DOHH2 (cell line): ENCODE measurements at regions not wholly inside any gene's neighbourhood (a gene's known extent, or its start where the extent isn't known, plus 50 kb on each side); places are given as distances from the start of the nearest gene placed in this dataset.

Experiments used
- H3F3A ChIP-seq: fragments of 200-600 bp; sonication (generic), shearing (Covaris generic); 2 replicates; pipeline ENCODE4 v1.6.0; 2016; ENCODE audit warnings: antibody characterized with exemption, mild to moderate bottlenecking; ENCODE audit not compliant: control insufficient read depth, insufficient read depth
- H3K27ac ChIP-seq: fragments of 200-600 bp; sonication (generic); 2 replicates; pipeline ENCODE4 v1.5.1; 2014; ENCODE audit warnings: low read depth, mild to moderate bottlenecking, low read length, moderate library complexity
- H3K27me3 ChIP-seq: fragments of 200-600 bp; sonication (generic); 2 replicates; pipeline ENCODE4 v1.6.1; 2014; ENCODE audit warnings: mild to moderate bottlenecking, low read length, mixed read lengths; ENCODE audit not compliant: control insufficient read depth
- H3K36me3 ChIP-seq: fragments of 200-600 bp; sonication (generic); 2 replicates; pipeline ENCODE4 v1.6.1; 2014; ENCODE audit warnings: mild to moderate bottlenecking, low read length, moderate library complexity, mixed read lengths; ENCODE audit not compliant: control insufficient read depth
- H3K4me1 ChIP-seq: fragments of 200-600 bp; sonication (generic); 2 replicates; pipeline ENCODE4 v1.6.1; 2014; ENCODE audit warnings: mild to moderate bottlenecking, low read length, mixed read lengths; ENCODE audit not compliant: control insufficient read depth
- H3K4me2 ChIP-seq: fragments of 200-600 bp; sonication (generic); 2 replicates; pipeline ENCODE4 v1.6.0; 2014; ENCODE audit warnings: mild to moderate bottlenecking, low read length, moderate library complexity
- H3K4me3 ChIP-seq: fragments of 200-600 bp; sonication (generic); 2 replicates; pipeline ENCODE4 v1.5.1; 2014; ENCODE audit warnings: mild to moderate bottlenecking, low read length, mixed read lengths
- H3K79me2 ChIP-seq: fragments of 200-600 bp; sonication (generic); 2 replicates; pipeline ENCODE4 v1.6.1; 2014; ENCODE audit warnings: mild to moderate bottlenecking, low read length, mixed read lengths; ENCODE audit not compliant: control insufficient read depth
- H3K9me2 ChIP-seq: fragments of 200-600 bp; sonication (generic); replicated peaks from 2 replicates; pipeline ENCODE4 v1.6.1; 2014; ENCODE audit warnings: mild to moderate bottlenecking, low read length, mixed read lengths; ENCODE audit not compliant: control insufficient read depth
- H3K9me3 ChIP-seq: fragments of 200-600 bp; sonication (generic); 2 replicates; pipeline ENCODE4 v1.6.1; 2014; ENCODE audit warnings: antibody characterized with exemption, low read length, mixed read lengths; ENCODE audit not compliant: control insufficient read depth, insufficient read depth
- H4K20me1 ChIP-seq: fragments of 200-600 bp; sonication (generic); 2 replicates; pipeline ENCODE4 v1.6.0; 2014; ENCODE audit warnings: low read depth, mild to moderate bottlenecking, antibody characterized with exemption, low read length, moderate library complexity; ENCODE audit not compliant: control insufficient read depth, insufficient read depth
- EZH2phosphoT487 ChIP-seq: fragments of 200-600 bp; sonication (generic); IDR thresholded peaks from 2 replicates; pipeline ENCODE4 v1.6.1; 2017; ENCODE audit warnings: borderline replicate concordance, mild to moderate bottlenecking, antibody characterized with exemption, low read length, moderate library complexity, mixed read lengths
- TF ChIP-seq, protein P1 (sequence below): fragments of 200-600 bp; sonication (generic); IDR thresholded peaks from one replicate; pipeline ENCODE4 v1.5.1; 2014; ENCODE audit warnings: antibody characterized with exemption, mild to moderate bottlenecking, low read depth, low read length; ENCODE audit not compliant: poor library complexity, severe bottlenecking

DNA sequence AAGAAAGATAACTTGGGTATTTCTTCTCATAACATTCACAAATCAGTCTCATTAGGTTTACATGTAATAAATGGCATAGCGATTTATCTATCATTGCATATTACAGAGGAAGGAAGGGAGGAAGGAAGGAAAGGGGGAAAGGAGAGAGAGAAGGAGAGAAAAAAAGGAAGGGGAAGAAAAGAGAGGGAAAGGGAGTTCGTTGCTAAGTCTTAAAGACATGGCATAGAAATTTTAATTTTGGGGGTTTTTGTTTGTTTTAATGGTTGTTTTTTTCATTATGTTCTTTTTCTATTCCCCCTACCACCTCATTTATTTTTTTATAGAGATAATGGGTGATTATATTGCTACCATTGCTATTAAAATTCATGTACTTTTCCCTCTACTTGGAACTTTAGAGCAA, 604.3 kb downstream of the IPMK start:
- no peaks in the 10 kb centered on the region for H3K4me1 ChIP-seq
- no peak overlapping the region for H3K4me2 ChIP-seq
- H3K4me3 ChIP-seq = no peak overlapping the region
- no peak overlapping the region for H3K27ac ChIP-seq
- no peaks in the 10 kb centered on the region for H3K36me3 ChIP-seq
- H3F3A ChIP-seq = no peaks in the 10 kb centered on the region
- no peaks in the 10 kb centered on the region for H3K79me2 ChIP-seq
- H4K20me1 ChIP-seq = no peaks in the 10 kb centered on the region
- TF ChIP-seq, protein P1, sequence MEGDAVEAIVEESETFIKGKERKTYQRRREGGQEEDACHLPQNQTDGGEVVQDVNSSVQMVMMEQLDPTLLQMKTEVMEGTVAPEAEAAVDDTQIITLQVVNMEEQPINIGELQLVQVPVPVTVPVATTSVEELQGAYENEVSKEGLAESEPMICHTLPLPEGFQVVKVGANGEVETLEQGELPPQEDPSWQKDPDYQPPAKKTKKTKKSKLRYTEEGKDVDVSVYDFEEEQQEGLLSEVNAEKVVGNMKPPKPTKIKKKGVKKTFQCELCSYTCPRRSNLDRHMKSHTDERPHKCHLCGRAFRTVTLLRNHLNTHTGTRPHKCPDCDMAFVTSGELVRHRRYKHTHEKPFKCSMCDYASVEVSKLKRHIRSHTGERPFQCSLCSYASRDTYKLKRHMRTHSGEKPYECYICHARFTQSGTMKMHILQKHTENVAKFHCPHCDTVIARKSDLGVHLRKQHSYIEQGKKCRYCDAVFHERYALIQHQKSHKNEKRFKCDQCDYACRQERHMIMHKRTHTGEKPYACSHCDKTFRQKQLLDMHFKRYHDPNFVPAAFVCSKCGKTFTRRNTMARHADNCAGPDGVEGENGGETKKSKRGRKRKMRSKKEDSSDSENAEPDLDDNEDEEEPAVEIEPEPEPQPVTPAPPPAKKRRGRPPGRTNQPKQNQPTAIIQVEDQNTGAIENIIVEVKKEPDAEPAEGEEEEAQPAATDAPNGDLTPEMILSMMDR = no peak
- TF ChIP-seq EZH2phosphoT487 = no peak
- H3K9me2 ChIP-seq = no peaks in the 10 kb centered on the region
- H3K27me3 ChIP-seq = no peaks in the 10 kb centered on the region
- H3K9me3 ChIP-seq = no peaks in the 10 kb centered on the region

DNA sequence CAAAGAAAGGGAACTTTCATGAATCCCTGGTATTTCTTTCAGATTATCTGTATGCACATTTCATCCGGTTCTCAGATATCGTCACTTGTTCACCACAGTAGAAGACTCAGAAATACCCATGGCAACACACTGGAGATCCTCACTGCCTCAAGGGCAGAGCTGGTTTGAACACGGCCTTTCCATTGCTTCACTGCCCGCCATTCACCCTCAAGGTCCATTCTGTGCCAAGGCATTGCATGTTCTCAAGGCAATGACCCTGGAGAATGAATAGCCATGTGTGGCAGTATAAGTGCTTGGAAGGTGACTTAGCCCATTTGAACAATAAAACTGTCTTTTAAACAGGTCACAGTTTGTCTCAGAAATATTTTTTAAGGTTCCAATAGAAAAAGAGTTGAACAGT, 606.5 kb downstream of the IPMK start:
- Histone ChIP-seq H3K27me3 (no peaks in the 10 kb centered on the region), H3K4me3 (no peak overlapping the region), H3K27ac (no peak overlapping the region), H3K79me2 (no peaks in the 10 kb centered on the region), H3K4me1 (no peaks in the 10 kb centered on the region), H3F3A (no peaks in the 10 kb centered on the region), H3K9me3 (no peaks in the 10 kb centered on the region), H4K20me1 (no peaks in the 10 kb centered on the region), H3K36me3 (no peaks in the 10 kb centered on the region), H3K4me2 (no peak overlapping the region), H3K9me2 (no peaks in the 10 kb centered on the region)
- TF ChIP-seq, protein P1 = no peak
- no peak for TF ChIP-seq EZH2phosphoT487

DNA sequence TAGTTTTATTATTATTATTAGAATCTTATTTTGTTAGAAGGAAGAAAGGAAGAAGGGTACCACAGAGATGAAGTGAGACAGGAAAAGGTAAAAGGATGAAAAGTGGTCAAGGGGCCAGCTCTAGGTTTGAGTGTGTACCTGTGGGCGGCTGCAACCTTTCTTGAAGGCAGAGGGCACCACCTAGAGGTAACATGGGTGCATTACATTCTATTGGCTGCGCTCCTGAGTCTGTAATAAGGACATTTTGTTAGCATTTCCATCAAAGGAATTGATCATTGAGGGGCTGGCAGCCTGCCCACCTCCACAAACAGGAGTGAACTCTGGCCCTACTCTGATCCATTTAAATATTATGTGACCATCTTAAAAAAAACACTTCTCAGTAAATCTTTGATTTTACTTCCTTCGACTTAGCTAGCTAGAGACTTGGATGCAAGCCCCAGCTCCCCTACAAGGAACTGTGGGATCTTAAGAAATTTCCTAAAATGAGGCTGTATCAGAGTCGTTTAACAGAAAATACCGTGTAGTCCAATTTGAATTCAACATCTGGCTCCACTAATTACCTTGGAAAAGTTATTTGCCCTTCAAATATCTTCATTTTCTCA, 610.4 kb downstream of the IPMK start:
- Histone ChIP-seq H3K4me2 (no peak overlapping the region), H3K27me3 (no peaks in the 10 kb centered on the region), H3K9me3 (no peaks in the 10 kb centered on the region), H3K4me3 (no peak overlapping the region), H3K36me3 (no peaks in the 10 kb centered on the region), H3K79me2 (no peaks in the 10 kb centered on the region), H3F3A (no peaks in the 10 kb centered on the region), H4K20me1 (no peaks in the 10 kb centered on the region), H3K9me2 (no peaks in the 10 kb centered on the region), H3K4me1 (no peaks in the 10 kb centered on the region), H3K27ac (no peak overlapping the region)
- TF ChIP-seq EZH2phosphoT487 = no peak
- TF ChIP-seq, protein P1 = peak; percentile 73
